ENCODE measurements at regions not wholly inside any gene's neighbourhood (a gene's known extent, or its start where the extent isn't known, plus 50 kb on each side); places are given as distances from the start of the nearest gene placed in this dataset.

DNA sequence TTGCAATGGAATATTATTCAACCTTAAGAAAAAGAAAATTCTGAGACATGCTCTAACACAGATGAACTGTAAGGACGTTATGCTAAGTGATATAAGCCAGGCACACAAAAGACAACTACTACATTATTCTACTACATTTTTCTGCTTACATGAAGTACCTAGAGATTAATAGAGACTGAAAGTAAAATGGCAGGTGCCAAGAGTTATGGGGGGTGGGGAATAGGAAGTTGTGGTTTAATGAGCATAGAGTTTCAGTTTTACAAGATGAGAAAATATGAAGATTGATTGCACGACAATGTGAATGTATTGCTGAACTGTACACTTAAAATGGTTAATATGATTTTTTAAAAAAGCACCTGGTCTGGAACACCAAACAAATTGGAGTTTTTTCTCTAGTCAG is 1231.6 kb upstream of the DDX18 start:
- DNase-seq (ENCODE audit: low read depth, low spot score) = no peak
- Mint-ChIP-seq H3K9me3 (peaks cover 2% of the 10 kb centered on the region), H3K36me3 (ENCODE audit: low read depth) (no peaks in the 10 kb centered on the region), H3K4me1 (peaks cover 18% of the 10 kb centered on the region), H3K27ac (ENCODE audit: unreplicated experiment) (no peak overlapping the region), H3K27me3 (ENCODE audit: low read depth) (no peaks in the 10 kb centered on the region), H3K4me3 (no peak overlapping the region)
- TF ChIP-seq, protein P1, sequence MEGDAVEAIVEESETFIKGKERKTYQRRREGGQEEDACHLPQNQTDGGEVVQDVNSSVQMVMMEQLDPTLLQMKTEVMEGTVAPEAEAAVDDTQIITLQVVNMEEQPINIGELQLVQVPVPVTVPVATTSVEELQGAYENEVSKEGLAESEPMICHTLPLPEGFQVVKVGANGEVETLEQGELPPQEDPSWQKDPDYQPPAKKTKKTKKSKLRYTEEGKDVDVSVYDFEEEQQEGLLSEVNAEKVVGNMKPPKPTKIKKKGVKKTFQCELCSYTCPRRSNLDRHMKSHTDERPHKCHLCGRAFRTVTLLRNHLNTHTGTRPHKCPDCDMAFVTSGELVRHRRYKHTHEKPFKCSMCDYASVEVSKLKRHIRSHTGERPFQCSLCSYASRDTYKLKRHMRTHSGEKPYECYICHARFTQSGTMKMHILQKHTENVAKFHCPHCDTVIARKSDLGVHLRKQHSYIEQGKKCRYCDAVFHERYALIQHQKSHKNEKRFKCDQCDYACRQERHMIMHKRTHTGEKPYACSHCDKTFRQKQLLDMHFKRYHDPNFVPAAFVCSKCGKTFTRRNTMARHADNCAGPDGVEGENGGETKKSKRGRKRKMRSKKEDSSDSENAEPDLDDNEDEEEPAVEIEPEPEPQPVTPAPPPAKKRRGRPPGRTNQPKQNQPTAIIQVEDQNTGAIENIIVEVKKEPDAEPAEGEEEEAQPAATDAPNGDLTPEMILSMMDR (conservative IDR thresholded peaks at IDR 0.05) = no peak

DNA sequence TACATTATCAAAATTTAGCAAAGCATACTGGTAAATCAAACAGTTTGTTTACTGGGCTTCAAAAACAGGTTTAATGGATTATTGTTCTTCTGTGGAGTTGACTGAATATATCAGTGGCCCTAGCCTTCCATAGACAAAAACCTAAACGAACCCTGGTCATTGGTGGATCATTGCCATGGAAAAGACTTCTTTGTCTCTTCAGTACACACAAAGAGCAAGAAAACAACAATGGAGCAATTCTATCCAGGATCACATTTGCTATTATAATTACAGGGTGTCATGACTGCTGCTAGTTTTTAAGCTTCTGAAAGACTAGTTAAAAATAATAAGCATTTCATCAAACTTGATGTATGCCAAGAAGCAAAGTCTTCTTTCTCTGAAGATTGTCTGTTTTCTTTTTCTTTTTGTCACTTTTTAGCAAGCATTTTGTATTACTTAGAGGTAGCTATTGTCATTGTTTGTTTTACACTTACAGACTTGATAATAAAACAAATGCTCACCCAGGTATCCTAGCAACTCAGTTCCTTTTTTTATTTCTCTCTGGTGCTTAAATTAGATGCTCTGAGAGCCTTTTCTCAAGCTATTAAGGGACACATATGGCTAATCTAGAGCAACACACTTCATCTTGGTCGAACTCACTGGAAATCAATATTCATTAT is 1228.7 kb upstream of the DDX18 start:
- peaks cover 8% of the 10 kb centered on the region for H3K9me3 Mint-ChIP-seq
- TF ChIP-seq, protein P1 (conservative IDR thresholded peaks at IDR 0.05) = no peak
- H3K36me3 Mint-ChIP-seq (ENCODE audit: low read depth) = peaks cover 9% of the 10 kb centered on the region
- peak overlapping the region; percentile 7 for H3K4me3 Mint-ChIP-seq
- DNase-seq (ENCODE audit: low read depth, low spot score) = no peak
- H3K4me1 Mint-ChIP-seq = peaks cover 18% of the 10 kb centered on the region
- H3K27ac Mint-ChIP-seq (ENCODE audit: unreplicated experiment) = peak overlapping the region; percentile 89
- H3K27me3 Mint-ChIP-seq (ENCODE audit: low read depth) = no peaks in the 10 kb centered on the region

DNA sequence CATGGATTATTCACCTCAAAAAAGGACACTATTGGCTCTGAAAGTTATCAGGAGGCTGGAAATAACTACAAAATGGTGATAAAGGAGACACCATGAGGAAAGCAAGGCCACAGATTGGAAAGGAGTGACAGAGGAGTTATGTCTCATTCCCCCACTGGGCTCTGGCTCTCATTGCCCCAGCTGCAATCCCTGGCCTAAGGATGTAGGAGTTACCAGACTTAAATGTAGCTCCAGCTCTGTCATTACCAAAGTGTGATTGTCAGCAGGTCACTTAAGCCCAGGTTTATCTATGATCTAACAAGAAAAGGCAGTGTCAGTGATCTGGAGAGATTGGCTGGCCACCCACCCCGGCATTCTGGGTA is 1228.2 kb upstream of the DDX18 start:
- H3K9me3 Mint-ChIP-seq = peaks cover 8% of the 10 kb centered on the region
- H3K4me3 Mint-ChIP-seq = no peak overlapping the region
- peaks cover 9% of the 10 kb centered on the region for H3K36me3 Mint-ChIP-seq (ENCODE audit: low read depth)
- TF ChIP-seq, protein P1 (conservative IDR thresholded peaks at IDR 0.05) = no peak
- H3K4me1 Mint-ChIP-seq = peaks cover 18% of the 10 kb centered on the region
- no peak for DNase-seq (ENCODE audit: low read depth, low spot score)
- H3K27me3 Mint-ChIP-seq (ENCODE audit: low read depth) = no peaks in the 10 kb centered on the region
- peak overlapping the region; percentile 89 for H3K27ac Mint-ChIP-seq (ENCODE audit: unreplicated experiment)
